K562 (cell line): ENCODE measurements at regions not wholly inside any gene's neighbourhood (a gene's known extent, or its start where the extent isn't known, plus 50 kb on each side); places are given as distances from the start of the nearest gene placed in this dataset.

ENCODE experiments used
- ATAC-seq: fragments of 200-7000 bp; cut with Tn5 transposase; 3 replicates; pipeline ENCODE4 v1.9.1; 2020; ENCODE audit warnings: moderate library complexity
- BruUV-seq: library from RNA; stranded (reverse); fragments of 400-500 nt; replicated peaks from 2 replicates; lab custom pipeline; 2021; lab: Mats Ljungman, UMichigan
- CTCF ChIA-PET: fragments of 300-600 bp; formaldehyde crosslinking; extraction: SDS; loops from one replicate; lab custom pipeline; 2021; ENCODE audit warnings: low intra/inter-chr PET ratio; lab: Yijun Ruan, JAX
- POLR2A ChIA-PET: fragments of 300-600, 350-650 bp; sonication (Branson Sonifier 250); formaldehyde crosslinking; extraction: SDS; loops from one replicate; lab custom pipeline; 2021; ENCODE audit warnings: antibody characterized with exemption, inconsistent platforms; lab: Yijun Ruan, JAX
- DNase-seq, 4 experiments: peaks; one replicate each; pipeline versions ENCODE4 v3.0.0 to v3.0.0-alpha.2; 2011 to 2018; ENCODE audit warnings: low spot score in 3 of 4, mixed read lengths in 3 of 4; ENCODE audit errors: extremely low read depth in 1 of 4
- FAIRE-seq: peaks from 2 replicates; lab custom pipeline; 2011; peaks lifted over from hg19 to GRCh38; lab: Jason Lieb, UNC
- H2AFZ ChIP-seq: 2 replicates; pipeline ENCODE4 v1.6.0; 2011; ENCODE audit warnings: low read depth, low read length, control low read depth, inconsistent platforms
- H3K27ac ChIP-seq: fragments of 200-600 bp; 3 replicates; pipeline ENCODE4 v1.8.0; 2011; ENCODE audit warnings: low read depth, mild to moderate bottlenecking, control low read depth, inconsistent platforms, low read length, moderate library complexity, mixed read lengths; ENCODE audit errors: extremely low read depth
- H3K27me3 ChIP-seq, 2 experiments: fragments of 300-600 bp in 1 of 2; 2 replicates in 1 of 2; 3 replicates in 1 of 2; pipeline versions ENCODE4 v1.6.0 to v1.8.0; 2011; ENCODE audit warnings: inconsistent platforms in 2 of 2, low read length in 2 of 2, mild to moderate bottlenecking in 1 of 2, mixed read lengths in 1 of 2, moderate library complexity in 1 of 2; ENCODE audit not compliant: control insufficient read depth in 2 of 2, insufficient read depth in 2 of 2
- H3K36me3 ChIP-seq: fragments of 300-600 bp; 3 replicates; pipeline ENCODE4 v1.8.0; 2011; ENCODE audit warnings: mild to moderate bottlenecking, low read length, inconsistent platforms; ENCODE audit not compliant: control insufficient read depth, insufficient read depth
- H3K4me1 ChIP-seq, 2 experiments: fragments of 200-600 bp in 1 of 2; replicated peaks in 1 of 2; 2 replicates in 1 of 2; 3 replicates in 1 of 2; pipeline versions ENCODE4 v1.5.1 to v1.8.0; 2011; ENCODE audit warnings: inconsistent platforms in 2 of 2, low read length in 2 of 2, mild to moderate bottlenecking in 1 of 2, mixed read lengths in 1 of 2, moderate library complexity in 1 of 2; ENCODE audit not compliant: control insufficient read depth in 2 of 2, insufficient read depth in 2 of 2
- H3K4me2 ChIP-seq: 2 replicates; pipeline ENCODE4 v1.6.1; 2011; ENCODE audit warnings: low read length, control low read depth, inconsistent platforms, mixed read lengths; ENCODE audit not compliant: insufficient read depth
- H3K4me3 ChIP-seq: fragments of 200-600 bp; sonication (generic), shearing (Covaris generic); 2 replicates; pipeline ENCODE4 v1.5.1; 2016; ENCODE audit warnings: control low read depth, inconsistent platforms
- H3K79me2 ChIP-seq: fragments of 200-600 bp; 3 replicates; pipeline ENCODE4 v1.8.0; 2011; ENCODE audit warnings: low read length, inconsistent platforms; ENCODE audit not compliant: control insufficient read depth, insufficient read depth
- H3K9ac ChIP-seq, 2 experiments: 2 replicates each; pipeline versions ENCODE4 v1.6.0 to v1.6.1; 2011; ENCODE audit warnings: low read depth in 2 of 2, low read length in 2 of 2, control low read depth in 1 of 2, inconsistent platforms in 1 of 2, mild to moderate bottlenecking in 1 of 2, mixed read lengths in 1 of 2; ENCODE audit not compliant: insufficient read depth in 1 of 2
- H3K9me1 ChIP-seq: one replicate; pipeline ENCODE4 v1.6.0; 2011; ENCODE audit warnings: inconsistent platforms, mild to moderate bottlenecking, low read length, moderate library complexity; ENCODE audit not compliant: control insufficient read depth, insufficient read depth
- H3K9me3 ChIP-seq: replicated peaks from 2 replicates; pipeline ENCODE4 v1.5.1; 2011; ENCODE audit warnings: low read depth, low read length, inconsistent platforms; ENCODE audit not compliant: control insufficient read depth, insufficient read depth
- H4K20me1 ChIP-seq: replicated peaks from 2 replicates; pipeline ENCODE4 v1.6.1; 2011; ENCODE audit warnings: low read length, inconsistent platforms, mixed read lengths; ENCODE audit not compliant: control insufficient read depth, insufficient read depth
- ARHGAP35 ChIP-seq: fragments of 450-650 bp; IDR thresholded peaks from 2 replicates; pipeline ENCODE4 v1.6.1; 2018; ENCODE audit not compliant: partially characterized antibody
- ARID1B ChIP-seq: fragments of 450-650 bp; IDR thresholded peaks from 2 replicates; pipeline ENCODE4 v1.6.1; 2016; ENCODE audit warnings: antibody characterized with exemption, mild to moderate bottlenecking, inconsistent platforms
- CBFA2T2 ChIP-seq: fragments of 450-650 bp; conservative IDR thresholded peaks from 2 replicates; pipeline ENCODE4 v1.6.1; 2017; ENCODE audit warnings: mild to moderate bottlenecking
- CTBP1 ChIP-seq: fragments of 450-650 bp; IDR thresholded peaks from 2 replicates; pipeline ENCODE4 v1.6.1; 2016; ENCODE audit warnings: borderline replicate concordance
- MED1 ChIP-seq: sonication (generic); formaldehyde crosslinking; IDR thresholded peaks from 2 replicates; pipeline ENCODE4 v1.8.1; 2023; ENCODE audit warnings: missing genetic modification reagents, borderline replicate concordance
- PHF21A ChIP-seq: fragments of 450-650 bp; IDR thresholded peaks from 2 replicates; pipeline ENCODE4 v1.6.1; 2017; ENCODE audit warnings: low read depth, borderline replicate concordance
- RERE ChIP-seq: sonication (generic); formaldehyde crosslinking; IDR thresholded peaks from 2 replicates; pipeline ENCODE4 v1.8.0; 2023; ENCODE audit warnings: missing genetic modification reagents, mild to moderate bottlenecking, borderline replicate concordance
- ZBTB26 ChIP-seq: fragments of 450-650 bp; formaldehyde crosslinking; IDR thresholded peaks from 2 replicates; pipeline ENCODE4 v1.4.0; 2022; ENCODE audit warnings: missing genetic modification characterization
- ZBTB8A ChIP-seq: fragments of 450-650 bp; IDR thresholded peaks from 2 replicates; pipeline ENCODE4 v1.6.1; 2018; ENCODE audit warnings: mild to moderate bottlenecking, moderate library complexity; ENCODE audit not compliant: partially characterized antibody
- ZC3H11A ChIP-seq: IDR thresholded peaks from 2 replicates; pipeline ENCODE4 v1.6.1; 2012; ENCODE audit warnings: low read depth, low read length, improper control_type of control experiment
- ZNF134 ChIP-seq: fragments of 250-450 bp; sonication (Bioruptor Pico); conservative IDR thresholded peaks from 2 replicates; pipeline ENCODE4 v1.4.0; 2020
- WGBS: fragments of 100-300 bp; shearing (Covaris generic); methylation state at CpG from one replicate; pipeline ENCODE4 v1.1.6; 2016; ENCODE audit warnings: low coverage, mixed read lengths; ENCODE audit not compliant: insufficient coverage; ENCODE audit errors: missing lambda C conversion rate; 5-methylcytosine and 5-hydroxymethylcytosine counted together
- in situ Hi-C: fragments of 300-500 bp; cut with MboI; formaldehyde crosslinking; loops from 4 replicates; pipeline ENCODE4 v1.15.0; 2018; ENCODE audit warnings: inconsistent platforms, mixed read lengths
- intact Hi-C: fragments of 100-400 bp; cut with micrococcal nuclease; formaldehyde crosslinking; loops from 2 replicates; pipeline ENCODE4 v1.14.2; 2022
- TF ChIP-seq, protein P1 (sequence below): sonication (generic); formaldehyde crosslinking; IDR thresholded peaks from 2 replicates; pipeline ENCODE4 v1.8.1; 2023; ENCODE audit warnings: missing genetic modification reagents, mild to moderate bottlenecking, borderline replicate concordance

- Histone ChIP-seq H3K4me3 (no peak overlapping the region), H3K9ac (no peak overlapping the region; a peak in 1 of 4 replicates), H3K27ac (no peak overlapping the region), H3K79me2 (no peaks in the 10 kb centered on the region), H3K27me3 (no peaks in the 10 kb centered on the region), H3K4me1 (peaks cover 3 to 9% of the 10 kb centered on the region in 2 experiments; a peak in 3 of 5 replicates), H4K20me1 (no peaks in the 10 kb centered on the region), H3K9me1 (no peaks in the 10 kb centered on the region), H3K9me3 (no peaks in the 10 kb centered on the region), H2AFZ (peak overlapping the region; percentile 38), H3K4me2 (peak overlapping the region; percentile 48), H3K36me3 (no peaks in the 10 kb centered on the region)
- ChIA-PET CTCF (no interaction called here), POLR2A (no interaction called here)
- WGBS: 9% methylated on average over 3 of the region's 3 CpGs
- intact Hi-C loops: no loop called here
- in situ Hi-C loops: no loop called here
- FAIRE-seq (peak; percentile 76), ATAC-seq (peak; percentile 87), DNase-seq (peak in 2 of 4 experiments; percentile 34 to 41)
- BruUV-seq: no TSS peak
- no peak for TF ChIP-seq ZNF134 (CRISPR knock-in tag)
- no peak for TF ChIP-seq ZBTB26
- TF ChIP-seq ARID1B: peak; percentile 37; the same call in 1 of the 2 replicates
- no peak for TF ChIP-seq ZBTB8A
- TF ChIP-seq ARHGAP35: no peak
- TF ChIP-seq ZC3H11A: no peak
- peak; percentile 64 for TF ChIP-seq CTBP1
- no peak for TF ChIP-seq RERE (CRISPR knock-in tag)
- TF ChIP-seq, protein P1, sequence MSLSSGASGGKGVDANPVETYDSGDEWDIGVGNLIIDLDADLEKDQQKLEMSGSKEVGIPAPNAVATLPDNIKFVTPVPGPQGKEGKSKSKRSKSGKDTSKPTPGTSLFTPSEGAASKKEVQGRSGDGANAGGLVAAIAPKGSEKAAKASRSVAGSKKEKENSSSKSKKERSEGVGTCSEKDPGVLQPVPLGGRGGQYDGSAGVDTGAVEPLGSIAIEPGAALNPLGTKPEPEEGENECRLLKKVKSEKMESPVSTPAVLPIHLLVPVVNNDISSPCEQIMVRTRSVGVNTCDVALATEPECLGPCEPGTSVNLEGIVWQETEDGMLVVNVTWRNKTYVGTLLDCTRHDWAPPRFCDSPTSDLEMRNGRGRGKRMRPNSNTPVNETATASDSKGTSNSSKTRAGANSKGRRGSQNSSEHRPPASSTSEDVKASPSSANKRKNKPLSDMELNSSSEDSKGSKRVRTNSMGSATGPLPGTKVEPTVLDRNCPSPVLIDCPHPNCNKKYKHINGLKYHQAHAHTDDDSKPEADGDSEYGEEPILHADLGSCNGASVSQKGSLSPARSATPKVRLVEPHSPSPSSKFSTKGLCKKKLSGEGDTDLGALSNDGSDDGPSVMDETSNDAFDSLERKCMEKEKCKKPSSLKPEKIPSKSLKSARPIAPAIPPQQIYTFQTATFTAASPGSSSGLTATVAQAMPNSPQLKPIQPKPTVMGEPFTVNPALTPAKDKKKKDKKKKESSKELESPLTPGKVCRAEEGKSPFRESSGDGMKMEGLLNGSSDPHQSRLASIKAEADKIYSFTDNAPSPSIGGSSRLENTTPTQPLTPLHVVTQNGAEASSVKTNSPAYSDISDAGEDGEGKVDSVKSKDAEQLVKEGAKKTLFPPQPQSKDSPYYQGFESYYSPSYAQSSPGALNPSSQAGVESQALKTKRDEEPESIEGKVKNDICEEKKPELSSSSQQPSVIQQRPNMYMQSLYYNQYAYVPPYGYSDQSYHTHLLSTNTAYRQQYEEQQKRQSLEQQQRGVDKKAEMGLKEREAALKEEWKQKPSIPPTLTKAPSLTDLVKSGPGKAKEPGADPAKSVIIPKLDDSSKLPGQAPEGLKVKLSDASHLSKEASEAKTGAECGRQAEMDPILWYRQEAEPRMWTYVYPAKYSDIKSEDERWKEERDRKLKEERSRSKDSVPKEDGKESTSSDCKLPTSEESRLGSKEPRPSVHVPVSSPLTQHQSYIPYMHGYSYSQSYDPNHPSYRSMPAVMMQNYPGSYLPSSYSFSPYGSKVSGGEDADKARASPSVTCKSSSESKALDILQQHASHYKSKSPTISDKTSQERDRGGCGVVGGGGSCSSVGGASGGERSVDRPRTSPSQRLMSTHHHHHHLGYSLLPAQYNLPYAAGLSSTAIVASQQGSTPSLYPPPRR (CRISPR knock-in tag): no peak
- no peak for TF ChIP-seq PHF21A
- TF ChIP-seq MED1: no peak
- 0 out of 2 replicates have a peak, but pooled peaks have one; percentile 4 for TF ChIP-seq CBFA2T2
These were observed 50.2 kb upstream of the FHL2 start for GRCh38 chr2:105449076-105449475.
